ENCODE measurements at regions not wholly inside any gene's neighbourhood (a gene's known extent, or its start where the extent isn't known, plus 50 kb on each side); places are given as distances from the start of the nearest gene placed in this dataset.

DNA sequence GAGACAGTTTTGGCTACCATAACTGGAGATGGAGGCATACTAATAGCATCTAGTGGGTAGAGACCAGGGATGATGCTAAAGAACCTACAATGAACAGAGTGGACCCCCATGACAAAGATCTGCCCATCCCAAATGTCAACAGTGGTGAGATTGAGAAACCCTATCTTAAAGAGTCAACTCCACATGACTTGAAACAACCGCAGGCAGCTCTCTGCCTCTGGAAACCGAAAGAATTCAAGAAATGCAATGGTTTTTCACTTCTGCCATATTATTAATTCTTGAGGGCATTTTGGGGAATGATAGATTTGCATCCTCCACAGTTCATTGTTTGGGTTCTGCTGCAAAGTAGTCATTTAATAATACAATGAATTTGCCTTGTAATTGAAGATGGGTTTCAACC, 463.4 kb downstream of the MAFB start:
- TF ChIP-seq, protein P1, sequence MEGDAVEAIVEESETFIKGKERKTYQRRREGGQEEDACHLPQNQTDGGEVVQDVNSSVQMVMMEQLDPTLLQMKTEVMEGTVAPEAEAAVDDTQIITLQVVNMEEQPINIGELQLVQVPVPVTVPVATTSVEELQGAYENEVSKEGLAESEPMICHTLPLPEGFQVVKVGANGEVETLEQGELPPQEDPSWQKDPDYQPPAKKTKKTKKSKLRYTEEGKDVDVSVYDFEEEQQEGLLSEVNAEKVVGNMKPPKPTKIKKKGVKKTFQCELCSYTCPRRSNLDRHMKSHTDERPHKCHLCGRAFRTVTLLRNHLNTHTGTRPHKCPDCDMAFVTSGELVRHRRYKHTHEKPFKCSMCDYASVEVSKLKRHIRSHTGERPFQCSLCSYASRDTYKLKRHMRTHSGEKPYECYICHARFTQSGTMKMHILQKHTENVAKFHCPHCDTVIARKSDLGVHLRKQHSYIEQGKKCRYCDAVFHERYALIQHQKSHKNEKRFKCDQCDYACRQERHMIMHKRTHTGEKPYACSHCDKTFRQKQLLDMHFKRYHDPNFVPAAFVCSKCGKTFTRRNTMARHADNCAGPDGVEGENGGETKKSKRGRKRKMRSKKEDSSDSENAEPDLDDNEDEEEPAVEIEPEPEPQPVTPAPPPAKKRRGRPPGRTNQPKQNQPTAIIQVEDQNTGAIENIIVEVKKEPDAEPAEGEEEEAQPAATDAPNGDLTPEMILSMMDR (conservative IDR thresholded peaks at IDR 0.05; ENCODE audit: low read length), result no peak
- TF ChIP-seq EZH2phosphoT487 (IDR thresholded peaks at IDR 0.05; ENCODE audit: borderline replicate concordance), result no peak
